NCI-H128 (cell line): ENCODE measurements at regions not wholly inside any gene's neighbourhood (a gene's known extent, or its start where the extent isn't known, plus 50 kb on each side); places are given as distances from the start of the nearest gene placed in this dataset.

Source experiments
- DNase-seq: peaks from one replicate; lab custom pipeline; 2025; ENCODE audit not compliant: unreplicated experiment; lab: John Stamatoyannopoulos, UW

DNA sequence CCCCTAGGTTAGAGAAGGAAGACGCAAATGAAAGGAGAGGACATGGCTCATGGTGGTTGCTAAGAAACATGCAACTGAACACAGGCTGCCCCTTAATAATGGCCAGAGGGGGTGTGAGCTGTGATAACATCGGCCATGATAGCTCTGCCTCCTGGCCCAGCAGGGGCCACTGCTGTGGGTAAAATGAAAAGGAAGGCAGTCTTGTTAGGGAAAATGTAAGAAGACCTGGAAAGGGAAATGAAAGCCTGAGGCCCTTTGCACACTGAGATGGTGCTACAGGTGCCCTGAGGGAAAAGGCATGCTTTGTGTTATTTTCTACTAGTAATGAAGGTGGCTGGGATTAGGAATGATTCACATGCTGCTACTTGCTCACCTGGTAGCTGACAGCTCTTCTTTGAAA, 123.6 kb upstream of the MID1 start:
- no peak for DNase-seq

DNA sequence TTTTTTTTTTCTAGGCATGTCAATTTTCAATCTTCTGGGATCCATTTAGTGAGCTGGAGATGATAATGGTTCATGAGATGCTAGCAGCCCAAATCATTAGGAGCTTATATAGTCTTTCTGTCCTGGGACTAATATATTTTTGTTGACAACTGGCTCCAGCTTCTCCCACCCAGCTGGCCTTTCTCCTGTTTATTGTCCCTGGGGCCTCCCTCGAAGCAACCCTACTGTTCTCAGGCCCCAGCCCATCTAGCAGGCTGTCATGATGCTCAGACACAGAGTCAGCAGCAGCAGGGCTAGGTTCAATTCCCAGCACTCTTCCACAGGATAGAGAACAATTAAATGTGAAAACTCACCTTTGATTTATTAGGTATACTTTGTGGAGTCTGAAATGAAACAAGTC, 127.6 kb upstream of the MID1 start:
- DNase-seq = no peak

DNA sequence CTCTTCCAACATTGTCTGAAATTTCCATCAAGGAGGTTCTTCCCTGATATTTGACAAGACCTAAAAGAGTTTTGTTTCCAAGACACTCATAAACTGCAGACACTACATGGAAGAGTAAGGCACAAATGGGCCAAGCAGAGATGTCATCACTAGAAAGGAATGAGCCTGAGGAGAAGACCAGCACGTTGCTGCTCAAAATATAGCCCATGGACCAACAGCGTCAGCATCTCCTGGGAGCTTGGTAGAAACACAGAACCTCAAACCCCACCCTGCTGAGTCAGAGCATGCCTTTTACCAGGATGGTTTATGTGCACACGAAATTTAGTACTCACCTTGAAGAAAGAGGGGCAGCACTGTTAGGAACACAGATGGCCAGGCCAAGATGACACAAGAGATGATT, 128.7 kb upstream of the MID1 start:
- DNase-seq = no peak

DNA sequence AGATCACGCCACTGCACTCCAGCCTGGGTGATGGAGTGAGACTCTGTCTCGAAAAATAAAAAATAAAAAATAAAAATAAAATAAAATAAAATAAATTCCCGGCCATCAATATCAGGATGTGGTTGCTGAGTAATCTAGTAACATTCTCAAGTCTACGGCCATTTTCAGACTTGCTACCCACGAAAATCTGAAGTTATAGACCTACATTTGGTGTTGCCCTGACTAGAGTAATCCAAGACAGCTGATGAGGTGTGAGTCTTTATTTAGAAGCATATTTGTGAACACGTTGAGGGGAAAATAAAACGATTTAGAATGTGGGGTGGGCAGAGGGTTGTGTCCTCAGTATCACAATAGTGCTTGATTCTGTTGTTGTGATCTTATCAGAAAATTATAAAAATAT, 130.2 kb upstream of the MID1 start:
- DNase-seq = no peak

DNA sequence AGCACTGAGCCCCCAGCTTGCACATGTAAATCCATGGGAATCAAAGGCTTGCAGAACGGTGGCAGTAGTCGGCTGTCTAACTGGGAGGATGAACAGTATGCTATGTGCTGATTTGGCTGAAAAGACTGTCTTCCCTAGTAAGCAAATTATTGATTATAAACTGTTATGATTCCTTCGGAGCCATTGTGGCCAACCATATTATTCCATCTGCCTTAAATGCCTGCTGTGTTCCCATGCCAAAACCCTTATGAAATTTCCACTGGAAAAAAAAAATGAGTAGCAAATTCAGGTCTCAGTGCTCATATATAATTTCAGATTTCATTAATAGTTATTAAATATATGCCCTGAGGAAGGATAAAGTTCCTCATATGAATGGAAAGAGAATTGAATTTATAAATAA, 132.7 kb upstream of the MID1 start:
- DNase-seq = no peak

DNA sequence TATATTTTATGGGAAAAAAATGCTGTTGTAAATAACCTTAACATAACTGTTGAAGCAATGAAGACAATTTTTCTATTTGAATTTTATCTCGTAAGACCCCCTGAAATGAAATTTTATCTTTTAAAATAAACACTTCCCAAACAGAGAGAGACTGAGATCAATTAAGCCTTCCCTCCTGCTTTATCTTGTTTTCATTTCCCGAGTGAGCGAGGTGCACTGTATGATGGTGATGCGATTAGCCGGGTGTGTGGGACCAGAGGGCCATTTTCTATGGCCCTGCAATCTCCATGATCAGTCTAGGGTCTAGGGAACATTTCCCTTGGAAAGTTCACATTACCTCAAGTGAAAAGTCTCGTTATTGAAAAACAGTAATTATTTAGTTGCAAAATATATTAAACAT, 134.1 kb upstream of the MID1 start:
- no peak for DNase-seq

DNA sequence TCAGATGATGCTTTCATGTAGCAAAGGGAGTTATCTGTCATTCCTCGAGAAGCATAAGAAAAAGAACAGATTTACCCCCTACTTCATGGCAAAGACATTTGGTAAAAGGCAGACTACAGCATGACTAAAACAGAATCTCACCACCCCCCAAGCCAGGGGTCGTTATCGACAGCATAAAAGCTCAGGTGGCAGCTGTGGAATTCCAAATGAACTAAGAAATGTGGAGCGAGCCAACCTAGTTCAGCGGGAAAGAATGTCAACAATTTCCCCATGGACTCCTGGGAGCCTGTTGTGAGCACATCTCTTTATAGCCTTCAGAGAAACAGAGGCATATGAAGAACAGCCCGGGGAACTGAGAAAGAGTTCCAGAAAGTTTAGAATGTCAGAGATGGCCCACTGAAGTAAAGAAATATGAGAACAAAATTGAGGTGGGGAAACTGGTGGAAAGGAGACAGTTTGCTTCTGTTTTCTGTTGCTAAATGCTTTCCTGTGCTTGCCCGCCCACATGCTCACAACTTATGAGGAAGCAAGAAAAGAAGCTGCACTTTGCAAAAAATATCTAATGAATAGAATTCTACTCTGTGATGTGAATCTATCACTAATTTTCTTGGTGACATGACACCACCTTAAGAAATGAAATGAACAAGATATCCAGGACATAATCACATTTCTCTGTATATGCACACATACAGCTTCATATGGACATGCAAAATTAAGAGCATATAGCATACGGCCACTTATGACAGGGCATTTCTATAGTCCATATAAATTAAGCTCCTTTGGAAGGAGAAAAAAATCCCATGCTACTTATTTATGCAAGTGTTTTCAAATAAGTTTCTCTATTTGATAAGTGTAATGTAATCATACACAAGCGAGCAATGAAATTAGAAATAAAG, 135.3 kb upstream of the MID1 start:
- no peak for DNase-seq

DNA sequence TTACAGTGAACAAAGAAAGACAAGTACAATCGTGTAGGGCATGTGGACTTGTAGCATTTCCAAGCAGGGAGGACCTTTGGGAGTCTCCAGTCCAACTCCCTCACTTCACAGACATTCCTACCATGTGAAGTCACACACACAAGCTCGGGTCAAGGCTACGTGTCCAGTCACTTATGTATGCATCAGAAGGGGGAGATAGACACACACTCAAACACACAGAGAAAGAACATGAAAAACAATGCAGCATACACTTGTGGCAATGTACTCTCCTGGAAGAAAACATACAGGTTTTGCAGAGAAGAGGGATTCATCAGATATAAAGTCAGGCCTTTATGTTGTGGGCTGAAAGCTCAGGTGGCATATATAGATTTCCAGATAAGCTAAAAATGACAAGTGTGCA, 136.1 kb upstream of the MID1 start:
- no peak for DNase-seq

DNA sequence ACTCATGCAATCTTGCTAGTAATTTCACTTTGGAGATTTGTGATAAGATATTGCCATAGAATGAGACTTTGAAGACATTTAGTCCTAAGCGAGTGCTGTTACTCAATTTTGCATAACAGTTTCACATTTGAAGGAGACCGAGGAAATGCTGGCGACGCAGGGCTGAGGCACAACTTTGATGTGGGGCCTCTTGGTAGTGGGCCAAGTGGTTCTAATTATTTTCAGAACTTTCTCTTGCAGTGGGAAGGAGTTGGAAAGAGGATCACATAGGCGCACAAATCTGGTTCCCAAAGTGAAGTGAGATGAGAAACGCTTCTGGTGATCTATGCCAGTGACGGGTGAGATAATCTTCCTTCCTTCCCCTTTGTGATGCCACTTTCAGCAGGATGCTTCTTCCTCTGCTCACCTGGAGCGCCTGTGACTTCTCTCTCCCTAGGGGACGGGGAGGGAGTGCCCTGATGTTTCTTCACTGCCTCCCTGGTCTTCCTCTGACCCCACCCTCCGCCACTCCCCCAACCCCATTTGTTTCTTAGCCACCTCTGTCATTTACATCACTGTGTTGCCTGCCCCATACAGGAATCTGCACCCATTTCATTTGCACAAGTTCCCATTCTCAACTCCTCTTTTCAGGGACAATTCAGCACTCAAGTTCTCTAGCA, 138.9 kb upstream of the MID1 start:
- no peak for DNase-seq

DNA sequence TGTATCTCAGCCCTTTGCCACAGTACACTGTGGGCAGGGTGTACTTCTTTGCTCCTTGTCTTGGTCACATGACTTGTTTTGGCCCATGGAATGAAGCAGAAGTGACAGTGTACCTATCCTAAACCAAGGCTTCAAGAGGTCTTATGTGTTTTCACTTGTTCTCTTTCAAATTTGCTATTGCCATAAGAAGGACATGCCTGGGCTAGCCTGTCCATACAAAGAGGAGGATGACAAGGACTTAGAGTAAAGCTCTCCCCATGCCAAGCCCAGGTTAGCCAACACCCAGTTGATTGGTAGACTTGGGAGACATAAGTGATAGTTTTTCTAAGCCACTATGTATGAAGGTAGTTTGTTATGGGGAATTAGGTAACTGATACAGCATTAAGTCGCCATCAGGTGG, 141.1 kb upstream of the MID1 start:
- no peak for DNase-seq

DNA sequence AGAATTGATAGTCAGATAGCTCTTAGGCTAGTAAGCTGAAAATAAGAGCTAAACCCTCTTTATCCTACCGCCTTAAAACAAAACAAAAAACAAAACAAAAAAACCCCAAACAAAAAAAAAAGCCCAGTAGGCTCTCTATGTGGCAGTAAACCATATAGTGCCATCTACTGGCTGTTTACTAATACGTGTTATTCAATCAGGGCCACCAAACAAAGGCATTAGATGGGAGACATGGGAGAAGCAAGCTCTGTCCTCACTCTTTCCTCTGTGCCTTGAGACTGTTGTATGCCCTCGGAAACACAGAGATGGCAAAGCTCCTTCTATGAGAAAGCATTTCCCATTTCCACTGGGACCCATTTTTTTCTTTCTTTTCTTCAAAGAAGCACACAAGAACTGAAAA, 148.8 kb upstream of the MID1 start:
- DNase-seq = peak; percentile 27

DNA sequence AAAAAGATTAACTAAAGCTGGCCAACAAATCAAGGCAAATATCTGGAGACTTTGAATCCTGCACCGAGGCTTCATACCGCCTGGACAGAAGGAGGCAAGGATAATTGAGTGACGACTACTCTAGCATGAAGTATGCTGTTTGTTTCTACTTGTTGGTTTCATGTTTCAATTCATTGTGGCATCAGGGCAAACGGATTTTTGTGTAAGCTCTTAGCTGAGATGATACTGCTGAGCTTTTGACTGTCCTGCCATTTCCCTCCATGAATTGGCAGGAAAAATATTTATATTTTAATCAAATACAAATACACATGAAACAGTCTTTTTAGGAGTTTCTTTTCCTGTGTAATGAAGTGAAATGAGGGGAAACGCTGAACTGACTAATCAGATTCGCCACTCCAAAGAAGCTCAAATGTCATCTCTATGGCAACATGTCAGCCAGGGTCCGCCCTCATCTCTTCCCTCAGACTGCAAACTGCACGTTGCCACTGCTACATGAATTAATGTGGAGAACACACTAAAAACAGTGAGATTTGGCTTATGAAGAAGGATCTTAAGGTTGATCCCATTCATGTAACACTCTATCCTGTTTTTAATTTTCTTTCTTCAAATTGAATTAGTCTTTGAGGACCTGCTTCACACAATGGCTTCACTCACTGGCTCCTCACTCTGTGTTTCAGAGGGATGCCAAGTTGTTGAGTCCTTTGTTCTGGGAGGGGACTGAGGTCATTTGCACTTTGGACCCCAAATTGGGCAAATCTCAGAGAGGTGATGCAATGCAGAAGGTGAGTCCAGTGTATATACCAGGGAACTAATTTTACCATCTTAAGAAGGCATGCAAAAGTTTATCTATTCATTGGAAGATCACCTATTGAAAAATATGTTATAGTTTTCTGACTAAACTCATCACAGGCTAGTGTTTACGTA, 149.6 kb upstream of the MID1 start:
- DNase-seq = peak; percentile 55

DNA sequence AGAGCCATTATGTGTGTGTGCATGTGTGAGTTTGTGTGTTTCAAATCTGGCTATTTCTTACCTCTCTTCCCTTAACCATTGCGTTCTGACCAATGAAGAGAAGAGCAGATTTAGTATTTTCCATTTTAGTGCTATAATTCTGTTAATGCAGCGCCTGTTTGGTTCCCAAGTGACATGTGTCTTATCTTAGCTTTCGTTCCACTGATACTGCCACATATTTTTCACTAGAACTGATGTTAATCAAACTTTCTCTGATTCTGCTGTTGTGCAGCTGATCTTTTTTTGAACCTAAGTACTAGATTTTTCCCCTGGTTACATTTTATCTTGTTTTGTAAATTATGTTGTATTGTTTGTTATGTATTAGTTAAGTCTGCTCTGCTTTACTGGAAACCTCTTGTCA, 152.9 kb upstream of the MID1 start:
- DNase-seq = no peak

DNA sequence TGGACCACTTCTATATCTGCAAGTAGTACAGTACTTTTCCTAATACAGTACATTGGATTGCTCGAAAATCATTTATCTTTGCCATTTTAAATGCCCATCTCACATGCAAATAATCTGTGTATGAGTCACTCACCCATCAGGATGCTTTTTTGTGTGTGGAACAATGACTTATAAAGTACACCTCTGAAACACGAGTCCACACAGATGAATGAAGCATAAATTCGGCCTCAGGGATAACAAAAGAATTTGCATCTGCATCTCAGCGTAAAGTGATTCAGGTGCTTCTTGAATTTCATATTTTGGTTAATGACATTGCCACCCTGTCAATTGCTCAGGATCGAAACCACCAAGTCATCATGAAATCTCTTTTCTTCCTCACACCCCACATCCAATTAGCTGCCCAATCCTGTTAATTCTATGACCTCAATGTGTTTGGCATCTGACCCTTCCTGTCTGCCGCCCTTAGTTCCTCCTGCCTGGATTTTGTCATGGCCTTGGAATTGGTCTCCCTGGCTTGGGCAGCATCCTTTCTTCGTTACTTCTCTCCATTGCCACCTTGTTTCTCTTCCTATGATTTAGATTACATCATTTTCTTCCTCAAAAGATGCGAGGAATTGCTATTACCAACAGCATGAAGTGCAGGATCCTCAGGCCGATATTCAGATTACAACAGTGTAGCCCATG, 161.6 kb upstream of the MID1 start:
- peak; percentile 19 for DNase-seq

DNA sequence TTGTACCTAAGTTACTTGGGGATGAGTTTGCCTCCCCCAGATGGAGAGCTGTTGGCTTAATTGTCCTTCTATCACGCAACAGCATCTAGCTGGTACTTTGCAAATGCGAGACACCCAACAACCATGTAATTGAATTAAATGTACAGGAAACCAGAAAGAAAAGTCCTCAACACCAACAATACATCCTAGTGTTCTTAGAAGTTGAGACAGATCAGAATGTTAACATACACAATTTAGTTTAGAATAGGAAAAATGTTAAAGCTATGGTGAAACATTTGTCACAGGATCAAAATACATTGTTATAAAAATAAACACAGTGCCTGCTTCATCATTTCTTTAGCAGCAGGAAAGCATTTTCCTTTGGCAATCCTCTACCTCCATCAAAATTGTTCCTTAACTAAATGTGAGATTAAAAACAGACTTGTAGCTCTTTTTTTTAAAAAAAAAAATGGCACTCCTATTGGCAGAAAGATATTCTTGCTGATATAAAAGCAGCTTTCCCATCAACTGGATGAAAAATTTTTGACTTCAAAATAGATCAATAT, 163.1 kb upstream of the MID1 start:
- no peak for DNase-seq

DNA sequence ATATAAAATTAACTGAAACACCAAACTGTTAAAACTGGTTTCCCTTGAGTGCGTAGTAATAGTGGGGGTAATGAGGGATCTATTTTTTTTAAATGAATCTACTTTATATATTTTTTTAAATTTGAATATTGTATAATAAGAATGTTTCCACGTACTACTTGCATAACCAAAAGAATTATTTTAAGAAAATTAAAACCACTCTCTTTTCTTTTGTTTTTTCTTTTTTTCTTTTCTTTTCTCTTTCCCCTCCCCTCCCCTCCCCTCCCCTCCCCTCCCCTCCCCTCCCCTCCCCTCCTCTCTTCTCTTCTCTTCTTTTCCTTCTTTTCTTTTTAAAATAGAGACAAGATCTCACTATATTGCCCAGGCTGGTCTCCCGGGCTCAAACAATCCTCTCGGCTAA, 166.9 kb upstream of the MID1 start:
- DNase-seq = no peak

DNA sequence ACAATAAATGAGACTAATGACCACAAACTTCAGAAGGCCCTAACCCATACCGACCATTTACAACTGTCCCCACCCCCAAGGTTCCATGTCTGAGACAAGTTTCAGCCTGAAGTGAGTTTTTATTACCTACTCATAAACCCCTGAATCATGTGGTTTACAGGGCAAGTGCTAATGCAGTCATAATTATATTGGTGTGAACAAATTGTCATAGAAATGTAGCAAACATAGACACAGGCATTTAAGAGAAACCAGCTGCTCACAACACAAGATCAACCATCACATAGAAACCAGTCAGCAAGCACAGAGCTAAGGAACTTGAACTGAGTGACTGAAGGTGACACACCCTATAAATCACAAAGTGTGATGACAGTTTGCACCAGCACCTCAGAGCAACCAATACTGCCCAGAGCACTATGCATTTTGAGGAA, 173.8 kb upstream of the MID1 start:
- no peak for DNase-seq

DNA sequence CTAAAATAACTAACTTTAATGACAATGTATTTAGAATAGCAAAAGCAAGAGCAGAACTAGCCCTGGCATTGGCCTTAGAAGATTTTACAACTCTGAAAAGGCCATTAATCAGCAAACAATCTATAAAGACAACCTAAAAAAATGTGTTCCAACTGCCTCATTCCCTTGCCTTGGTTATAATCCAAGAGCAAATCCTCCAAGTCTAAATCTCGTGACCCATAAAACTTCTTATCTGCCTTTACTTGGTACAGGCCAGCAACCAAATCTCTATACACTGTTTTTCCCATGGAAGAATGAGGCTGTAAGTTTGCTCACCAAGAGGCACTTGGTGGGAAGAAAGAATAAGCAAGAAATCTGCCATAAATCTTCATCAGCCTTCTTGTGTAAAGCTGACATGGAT, 175.3 kb upstream of the MID1 start:
- DNase-seq = no peak

DNA sequence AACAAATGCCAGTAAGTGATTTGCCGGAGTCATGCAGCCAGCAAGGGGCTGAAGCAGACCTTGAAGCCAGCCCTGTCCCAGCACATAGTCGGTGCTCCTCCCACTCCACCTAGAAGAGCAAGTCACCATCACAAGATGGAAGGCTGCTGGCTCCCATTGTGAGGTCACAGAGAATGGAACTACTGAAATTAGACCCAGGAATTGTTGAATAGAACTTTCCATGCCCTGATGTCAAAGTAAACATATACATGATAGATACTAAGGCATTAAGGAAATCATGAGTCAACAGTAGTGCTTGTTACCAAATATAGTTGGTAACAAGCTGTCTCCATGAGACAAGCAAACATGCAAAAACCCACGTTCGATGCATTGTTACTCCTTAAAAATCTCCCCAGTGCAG, 177.1 kb upstream of the MID1 start:
- no peak for DNase-seq

DNA sequence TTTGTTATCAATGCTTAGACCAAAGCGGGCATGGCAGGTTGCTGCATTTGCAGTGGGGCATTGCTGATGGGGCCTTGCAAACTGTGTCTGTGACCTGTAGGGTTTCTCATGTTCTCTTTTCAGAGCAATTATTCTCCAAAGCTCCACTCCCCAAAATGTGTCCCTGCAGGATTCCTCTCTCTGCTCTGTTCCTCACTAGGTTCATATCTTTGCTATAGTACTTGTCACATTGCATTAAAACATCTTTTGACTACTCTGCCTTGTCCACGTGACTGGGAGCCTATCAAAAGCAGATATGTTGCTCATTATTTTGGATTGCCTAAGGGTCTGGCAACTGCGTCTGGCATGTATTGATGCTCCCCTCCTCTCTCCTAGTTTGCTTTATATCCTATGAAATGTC, 177.7 kb upstream of the MID1 start:
- no peak for DNase-seq

DNA sequence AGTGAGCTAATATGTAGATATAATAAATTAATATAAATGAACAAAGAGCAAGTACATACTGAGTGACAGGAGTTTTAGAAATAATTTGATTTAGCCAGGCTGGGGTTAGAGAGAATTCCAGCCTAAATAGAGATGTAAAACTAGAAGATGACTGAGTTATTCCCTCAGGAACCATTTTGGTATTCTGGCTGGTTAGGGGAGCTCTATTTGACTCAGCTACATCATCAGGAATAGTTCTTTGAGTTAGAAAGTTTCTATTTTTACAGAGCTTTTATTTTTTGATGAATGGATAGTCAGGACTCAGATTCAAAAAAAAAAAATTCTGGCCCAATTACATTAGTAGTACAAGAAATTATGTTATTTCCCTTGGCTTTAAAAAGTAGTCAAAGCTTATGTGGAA, 180.4 kb upstream of the MID1 start:
- no peak for DNase-seq
